Natural killer cell (primary cell): ENCODE measurements at regions not wholly inside any gene's neighbourhood (a gene's known extent, or its start where the extent isn't known, plus 50 kb on each side); places are given as distances from the start of the nearest gene placed in this dataset.

Experiments
- ATAC-seq, 3 donors: fragments of 150-1000 bp in 2 of 3; fragments of 200-7000 bp in 1 of 3; cut with Tn5 transposase; 1 replicate in 1 of 3; 2 replicates in 2 of 3; pipeline ENCODE4 v1.10.0; 2021; ENCODE audit warnings: mild to moderate bottlenecking in 2 of 3, moderate library complexity in 2 of 3
- DNase-seq, 2 donors: peaks; one replicate each; pipeline versions ENCODE4 v3.0.0 to v3.0.0-alpha.2; 2013 to 2021; ENCODE audit warnings: mixed read lengths in 1 of 2
- H3K27ac ChIP-seq: one replicate; pipeline ENCODE4 v1.5.1; 2013; ENCODE audit warnings: mild to moderate bottlenecking, low read length
- H3K27me3 ChIP-seq: one replicate; pipeline ENCODE4 v1.6.1; 2013; ENCODE audit warnings: low read length; ENCODE audit not compliant: control insufficient read depth, insufficient read depth
- H3K36me3 ChIP-seq: one replicate; pipeline ENCODE4 v1.6.1; 2013; ENCODE audit warnings: low read length; ENCODE audit not compliant: control insufficient read depth, insufficient read depth
- H3K4me1 ChIP-seq: one replicate; pipeline ENCODE4 v1.6.1; 2013; ENCODE audit warnings: low read length; ENCODE audit not compliant: control insufficient read depth, insufficient read depth
- H3K4me3 ChIP-seq: one replicate; pipeline ENCODE4 v1.5.1; 2013; ENCODE audit warnings: low read length
- H3K9me3 ChIP-seq: one replicate; pipeline ENCODE4 v1.6.1; 2013; ENCODE audit warnings: low read length; ENCODE audit not compliant: control insufficient read depth, insufficient read depth
- H3K27ac Mint-ChIP-seq, 2 donors: one replicate each; pipeline ENCODE4 v1.8.0; 2022; ENCODE audit warnings: mild to moderate bottlenecking in 2 of 2, mixed read lengths in 2 of 2, moderate library complexity in 1 of 2
- H3K27me3 Mint-ChIP-seq, 2 donors: one replicate each; pipeline ENCODE4 v1.8.0; 2022; ENCODE audit warnings: low read depth in 2 of 2, mixed read lengths in 2 of 2
- H3K36me3 Mint-ChIP-seq: one replicate; pipeline ENCODE4 v1.8.0; 2022; ENCODE audit warnings: mixed read lengths
- H3K4me1 Mint-ChIP-seq, 2 donors: one replicate each; pipeline ENCODE4 v1.8.0; 2022; ENCODE audit warnings: mixed read lengths in 2 of 2
- H3K4me3 Mint-ChIP-seq: one replicate; pipeline ENCODE4 v1.8.0; 2022; ENCODE audit warnings: mild to moderate bottlenecking, moderate library complexity, mixed read lengths
- H3K9me3 Mint-ChIP-seq, 2 donors: one replicate each; pipeline ENCODE4 v1.8.0; 2022; ENCODE audit warnings: mixed read lengths in 2 of 2
- WGBS: methylation state at CpG from one replicate; pipeline ENCODE4 v1.1.7; 2013; ENCODE audit warnings: missing lambda C conversion rate; ENCODE audit not compliant: insufficient coverage; 5-methylcytosine and 5-hydroxymethylcytosine counted together
- intact Hi-C: fragments of 100-400 bp; cut with micrococcal nuclease; formaldehyde crosslinking; loops from one replicate; pipeline ENCODE4 v1.14.2; 2022
- TF ChIP-seq, protein P1 (sequence below): fragments of 200-600 bp; IDR thresholded peaks from one replicate; pipeline ENCODE4 v1.8.0; 2022; ENCODE audit warnings: antibody characterized with exemption

DNA sequence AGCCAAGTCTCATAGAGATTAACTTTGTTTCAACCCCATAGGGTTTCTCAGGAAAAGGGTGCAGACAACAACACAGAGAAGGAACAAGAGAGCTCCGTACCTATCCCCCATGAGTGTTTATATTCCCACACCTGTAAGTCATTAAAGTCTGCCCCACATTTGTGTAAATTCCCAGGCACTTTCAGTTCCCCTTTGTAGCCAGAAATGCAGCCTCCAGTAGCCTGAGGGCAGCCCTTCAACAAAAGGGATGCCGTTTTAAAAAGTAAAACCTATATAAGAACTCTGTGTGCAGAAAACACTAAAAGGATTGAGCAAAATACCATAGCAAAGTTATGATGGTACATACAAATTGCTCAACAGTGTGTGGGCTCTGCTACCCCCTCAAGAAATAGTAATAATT, 59.7 kb upstream of the TMEM108 start:
- Mint-ChIP-seq H3K4me1 (no peaks in the 10 kb centered on the region), H3K27me3 (no peaks in the 10 kb centered on the region), H3K36me3 (peaks cover 7% of the 10 kb centered on the region), H3K4me3 (no peak overlapping the region), H3K27ac (no peak overlapping the region), H3K9me3 (peaks cover 5 to 9% of the 10 kb centered on the region in 2 donors)
- no peak for ATAC-seq
- no peak for DNase-seq
- intact Hi-C loops, result no loop called here
- Histone ChIP-seq H3K27me3 (no peaks in the 10 kb centered on the region), H3K36me3 (no peaks in the 10 kb centered on the region), H3K4me3 (no peak overlapping the region), H3K4me1 (no peaks in the 10 kb centered on the region), H3K9me3 (peaks cover 2% of the 10 kb centered on the region), H3K27ac (no peak overlapping the region)
- 60% methylated on average over 2 of the region's 2 CpGs for WGBS
- TF ChIP-seq, protein P1, sequence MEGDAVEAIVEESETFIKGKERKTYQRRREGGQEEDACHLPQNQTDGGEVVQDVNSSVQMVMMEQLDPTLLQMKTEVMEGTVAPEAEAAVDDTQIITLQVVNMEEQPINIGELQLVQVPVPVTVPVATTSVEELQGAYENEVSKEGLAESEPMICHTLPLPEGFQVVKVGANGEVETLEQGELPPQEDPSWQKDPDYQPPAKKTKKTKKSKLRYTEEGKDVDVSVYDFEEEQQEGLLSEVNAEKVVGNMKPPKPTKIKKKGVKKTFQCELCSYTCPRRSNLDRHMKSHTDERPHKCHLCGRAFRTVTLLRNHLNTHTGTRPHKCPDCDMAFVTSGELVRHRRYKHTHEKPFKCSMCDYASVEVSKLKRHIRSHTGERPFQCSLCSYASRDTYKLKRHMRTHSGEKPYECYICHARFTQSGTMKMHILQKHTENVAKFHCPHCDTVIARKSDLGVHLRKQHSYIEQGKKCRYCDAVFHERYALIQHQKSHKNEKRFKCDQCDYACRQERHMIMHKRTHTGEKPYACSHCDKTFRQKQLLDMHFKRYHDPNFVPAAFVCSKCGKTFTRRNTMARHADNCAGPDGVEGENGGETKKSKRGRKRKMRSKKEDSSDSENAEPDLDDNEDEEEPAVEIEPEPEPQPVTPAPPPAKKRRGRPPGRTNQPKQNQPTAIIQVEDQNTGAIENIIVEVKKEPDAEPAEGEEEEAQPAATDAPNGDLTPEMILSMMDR, result no peak

DNA sequence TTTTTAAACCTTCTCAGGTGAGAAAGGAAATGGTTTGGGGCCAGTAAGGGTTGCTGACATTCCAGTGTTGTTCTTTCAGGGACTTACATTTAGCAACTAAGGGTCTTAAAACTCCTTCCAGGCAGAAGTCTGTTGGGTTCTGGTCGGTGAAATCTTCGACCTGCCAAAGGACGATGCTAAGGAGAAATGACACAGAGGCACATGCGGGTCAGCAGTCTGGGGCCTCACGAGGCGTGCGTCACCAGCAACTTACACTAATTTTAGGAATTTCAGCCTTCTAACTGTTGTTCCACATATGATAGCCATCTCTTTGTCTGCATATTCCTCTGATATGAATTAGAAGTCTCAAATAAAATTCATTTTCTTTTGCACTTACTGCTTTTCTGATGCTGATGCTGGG, 64.1 kb upstream of the TMEM108 start:
- Histone ChIP-seq H3K4me3 (no peak overlapping the region), H3K9me3 (no peaks in the 10 kb centered on the region), H3K4me1 (no peaks in the 10 kb centered on the region), H3K36me3 (no peaks in the 10 kb centered on the region), H3K27ac (no peak overlapping the region), H3K27me3 (no peaks in the 10 kb centered on the region)
- H3K27me3 Mint-ChIP-seq, result no peaks in the 10 kb centered on the region
- TF ChIP-seq, protein P1, result no peak
- intact Hi-C loops, result no loop called here
- H3K27ac Mint-ChIP-seq, result no peak overlapping the region
- no peak for DNase-seq
- H3K36me3 Mint-ChIP-seq, result peaks cover 7% of the 10 kb centered on the region
- peaks cover 3 to 6% of the 10 kb centered on the region in 2 donors for H3K9me3 Mint-ChIP-seq
- no peaks in the 10 kb centered on the region for H3K4me1 Mint-ChIP-seq
- H3K4me3 Mint-ChIP-seq, result no peak overlapping the region
- 94% methylated on average over 7 of the region's 7 CpGs for WGBS
- ATAC-seq, result no peak

DNA sequence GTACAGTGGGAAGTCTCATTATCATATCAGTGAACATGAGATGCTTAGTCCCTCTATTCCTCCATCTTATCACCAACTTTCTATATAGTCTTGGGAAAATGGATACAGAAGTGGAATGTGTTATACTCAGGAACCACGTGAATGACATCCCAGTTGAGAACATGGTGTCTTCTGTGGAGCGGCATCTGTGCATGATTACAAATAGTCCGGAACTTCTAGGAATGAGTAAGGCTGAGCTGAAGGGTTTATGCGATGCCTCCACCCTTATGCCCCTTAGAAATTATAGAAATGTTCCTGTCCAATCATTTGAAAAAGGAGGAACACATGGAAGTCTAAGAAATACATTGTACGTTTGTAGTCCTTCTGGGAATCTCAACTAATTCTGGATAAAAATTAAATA, 64.8 kb upstream of the TMEM108 start:
- peaks cover 3 to 6% of the 10 kb centered on the region in 2 donors for H3K9me3 Mint-ChIP-seq
- DNase-seq (no peak), ATAC-seq (no peak)
- H3K4me3 ChIP-seq, result no peak overlapping the region
- no peaks in the 10 kb centered on the region for H3K4me1 Mint-ChIP-seq
- intact Hi-C loops, result no loop called here
- no peaks in the 10 kb centered on the region for H3K27me3 Mint-ChIP-seq
- H3K9me3 ChIP-seq, result no peaks in the 10 kb centered on the region
- H3K27me3 ChIP-seq, result no peaks in the 10 kb centered on the region
- no peak overlapping the region for H3K27ac Mint-ChIP-seq
- no peaks in the 10 kb centered on the region for H3K36me3 ChIP-seq
- no peak overlapping the region for H3K4me3 Mint-ChIP-seq
- TF ChIP-seq, protein P1, result no peak
- H3K4me1 ChIP-seq, result no peaks in the 10 kb centered on the region
- H3K27ac ChIP-seq, result no peak overlapping the region
- 77% methylated on average over 3 of the region's 5 CpGs for WGBS
- H3K36me3 Mint-ChIP-seq, result peaks cover 7% of the 10 kb centered on the region

DNA sequence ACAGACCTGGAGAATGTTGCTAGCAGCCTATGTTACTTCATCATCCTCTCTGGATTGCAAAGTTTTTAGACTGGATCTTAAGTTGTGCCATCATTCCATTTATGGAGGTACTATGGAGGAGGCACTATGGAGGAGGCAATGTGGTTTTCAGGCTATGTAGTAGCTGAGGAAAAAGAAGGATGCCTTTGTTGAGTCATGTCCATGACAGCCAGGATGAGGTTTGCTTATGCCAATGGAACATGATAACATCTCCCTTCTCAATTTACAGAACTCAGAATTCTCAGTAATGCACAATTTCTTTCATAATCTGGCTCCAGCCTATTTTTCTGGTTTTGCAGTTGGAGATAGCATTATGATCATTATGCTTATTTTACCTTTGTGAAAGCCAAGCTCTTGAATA, 65.9 kb upstream of the TMEM108 start:
- Histone ChIP-seq H3K27ac (no peak overlapping the region), H3K4me1 (no peaks in the 10 kb centered on the region), H3K27me3 (no peaks in the 10 kb centered on the region), H3K9me3 (no peaks in the 10 kb centered on the region), H3K36me3 (no peaks in the 10 kb centered on the region), H3K4me3 (no peak overlapping the region)
- intact Hi-C loops, result no loop called here
- DNase-seq (no peak), ATAC-seq (no peak)
- H3K27ac Mint-ChIP-seq, result no peak overlapping the region
- H3K9me3 Mint-ChIP-seq, result peaks cover 2 to 3% of the 10 kb centered on the region in 2 donors
- H3K27me3 Mint-ChIP-seq, result no peaks in the 10 kb centered on the region
- H3K4me1 Mint-ChIP-seq, result no peaks in the 10 kb centered on the region
- no peak overlapping the region for H3K4me3 Mint-ChIP-seq
- H3K36me3 Mint-ChIP-seq, result no peaks in the 10 kb centered on the region
- TF ChIP-seq, protein P1, result no peak
